Body of pancreas (tissue), 4 donors: ENCODE measurements at regions not wholly inside any gene's neighbourhood (a gene's known extent, or its start where the extent isn't known, plus 50 kb on each side); places are given as distances from the start of the nearest gene placed in this dataset.
"Not testable (repeated sequence)": the region's sequence is repeated elsewhere in the genome, so short reads cannot be mapped to it uniquely, and the experiment has no call there.

Source experiments
- CTCF ChIP-seq, 7 experiments: fragments of 450-650 bp in 4 of 7; fragments of 200-600 bp in 3 of 7; sonication (generic) in 3 of 7; IDR thresholded peaks; one replicate each; pipeline ENCODE4 v1.5.1; 2016 to 2019; ENCODE audit warnings: antibody characterized with exemption in 7 of 7
- POLR2A ChIP-seq, 3 donors: fragments of 450-650 bp; IDR thresholded peaks; one replicate each; pipeline ENCODE4 v1.6.1; 2016; ENCODE audit warnings: antibody characterized with exemption in 3 of 3, mild to moderate bottlenecking in 2 of 3

DNA sequence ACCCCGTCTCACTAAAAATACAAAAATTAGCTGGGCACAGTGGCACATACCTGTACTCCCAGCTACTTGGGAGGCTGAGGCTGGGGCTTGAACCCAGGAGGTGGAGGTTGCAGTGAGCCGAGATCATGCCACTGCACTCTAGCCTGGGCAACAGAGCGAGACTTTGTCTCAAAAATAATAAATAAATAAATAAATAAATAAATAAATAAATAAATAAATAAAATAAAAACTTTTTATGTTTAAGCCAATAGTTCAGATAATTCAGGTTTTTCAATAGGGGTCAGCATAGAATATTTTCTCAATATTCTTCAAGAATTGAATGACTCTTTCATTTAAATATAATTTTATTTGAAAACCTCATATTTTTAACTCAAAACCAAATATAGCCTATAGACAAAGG lies 585.1 kb upstream of the SPRY2 start:
- TF ChIP-seq CTCF, POLR2A (IDR thresholded peaks at IDR 0.05): not testable (repeated sequence)
